ENCODE measurements at regions not wholly inside any gene's neighbourhood (a gene's known extent, or its start where the extent isn't known, plus 50 kb on each side); places are given as distances from the start of the nearest gene placed in this dataset.

GRCh38 chr1:164356511-164356910 is 202.5 kb upstream of the PBX1 start:
- DNase-seq (ENCODE audit: insufficient read length) = no peak
- FAIRE-seq = no peak
- TF ChIP-seq POLR2A (IDR thresholded peaks at IDR 0.05; ENCODE audit: low read depth, low read length) (no peak), TAF1 (IDR thresholded peaks at IDR 0.05; ENCODE audit: borderline replicate concordance, low read depth, low read length) (no peak), POLR2AphosphoS5 (IDR thresholded peaks at IDR 0.05; ENCODE audit: low read depth, low read length) (no peak)

- no peak for DNase-seq (ENCODE audit: insufficient read length)
- TF ChIP-seq POLR2AphosphoS5 (IDR thresholded peaks at IDR 0.05; ENCODE audit: low read depth, low read length) = no peak
- TF ChIP-seq TAF1 (IDR thresholded peaks at IDR 0.05; ENCODE audit: borderline replicate concordance, low read depth, low read length) = no peak
- TF ChIP-seq POLR2A (IDR thresholded peaks at IDR 0.05; ENCODE audit: low read depth, low read length) = no peak
- FAIRE-seq = no peak
These were observed 198.7 kb upstream of the PBX1 start for GRCh38 chr1:164360265-164360664.

GRCh38 chr1:164361927-164362326 is 197.1 kb upstream of the PBX1 start:
- no peak for DNase-seq (ENCODE audit: insufficient read length)
- TF ChIP-seq POLR2A (IDR thresholded peaks at IDR 0.05; ENCODE audit: low read depth, low read length) (no peak), TAF1 (IDR thresholded peaks at IDR 0.05; ENCODE audit: borderline replicate concordance, low read depth, low read length) (no peak), POLR2AphosphoS5 (IDR thresholded peaks at IDR 0.05; ENCODE audit: low read depth, low read length) (no peak)
- FAIRE-seq = no peak

DNA sequence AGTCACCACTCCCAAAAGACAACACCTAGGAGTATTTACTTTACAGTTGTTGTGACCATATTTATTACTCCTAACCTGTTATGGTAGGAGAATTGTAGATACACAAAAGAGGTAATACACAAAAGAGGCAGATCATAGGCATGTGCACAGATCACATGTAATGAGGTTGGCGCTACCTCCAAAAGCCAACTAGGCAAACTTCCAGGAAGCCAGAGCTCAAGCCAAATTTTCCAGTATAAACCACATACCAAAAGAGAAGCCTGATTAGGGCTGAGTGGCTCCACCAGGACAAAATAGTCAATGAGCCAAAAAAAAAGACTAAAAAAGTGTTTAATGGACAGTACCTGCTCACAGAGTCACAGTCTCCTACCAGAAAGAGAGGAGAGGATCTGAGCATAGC is 195.0 kb upstream of the PBX1 start:
- no peak for DNase-seq (ENCODE audit: insufficient read length)
- TF ChIP-seq TAF1 (IDR thresholded peaks at IDR 0.05; ENCODE audit: borderline replicate concordance, low read depth, low read length) = no peak
- no peak for FAIRE-seq

DNA sequence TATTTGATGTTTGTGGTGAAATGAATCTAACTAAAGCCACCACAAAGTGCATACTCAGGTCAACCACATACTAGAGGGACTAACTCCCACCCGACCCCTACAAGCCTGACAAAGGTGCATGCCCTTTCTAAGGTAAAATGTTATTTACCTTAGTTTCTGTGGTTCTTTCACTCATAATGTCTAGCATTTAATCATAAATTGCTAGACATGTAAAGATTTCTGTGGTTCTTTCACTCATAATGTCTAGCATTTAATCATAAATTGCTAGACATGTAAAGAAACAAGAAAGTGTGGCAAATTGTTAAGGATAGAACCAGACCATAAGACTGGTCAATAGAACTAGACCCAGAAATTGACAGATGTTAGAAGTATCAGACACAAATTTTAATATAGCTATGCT is 193.0 kb upstream of the PBX1 start:
- FAIRE-seq (no peak), DNase-seq (ENCODE audit: insufficient read length) (no peak)
- TF ChIP-seq POLR2AphosphoS5 (IDR thresholded peaks at IDR 0.05; ENCODE audit: low read depth, low read length) (no peak), TAF1 (IDR thresholded peaks at IDR 0.05; ENCODE audit: borderline replicate concordance, low read depth, low read length) (no peak), POLR2A (IDR thresholded peaks at IDR 0.05; ENCODE audit: low read depth, low read length) (no peak)

DNA sequence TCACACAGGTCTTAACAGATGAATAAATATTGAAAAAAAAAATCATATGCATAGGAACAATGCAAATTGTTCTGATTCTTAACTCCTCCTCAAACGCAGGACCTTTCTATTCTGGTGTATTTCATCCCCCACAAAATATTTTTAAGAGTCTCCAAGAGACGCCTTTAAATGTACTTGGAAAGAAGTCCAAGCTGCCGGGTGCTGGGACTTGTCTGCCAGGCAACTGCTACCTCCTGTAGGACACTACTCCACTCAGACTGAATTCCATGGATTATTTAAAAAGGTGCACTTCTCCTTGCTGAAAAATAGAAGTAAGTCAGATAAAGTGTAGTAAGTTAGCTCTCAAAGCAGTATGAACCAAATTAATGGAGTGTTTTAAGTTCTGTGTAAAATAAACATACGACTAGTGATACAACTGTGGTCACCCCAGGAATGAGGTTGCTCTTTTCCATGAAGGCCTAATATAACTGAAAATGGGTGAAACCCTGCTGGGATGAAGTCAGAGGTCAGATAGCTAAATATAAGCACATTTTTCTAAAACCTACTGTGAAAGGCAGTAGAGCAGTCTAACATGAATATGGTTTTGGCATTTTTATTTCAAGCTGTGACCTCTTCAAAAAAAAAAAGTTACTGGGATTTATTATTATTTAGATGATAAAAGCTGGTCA is 189.2 kb upstream of the PBX1 start:
- TF ChIP-seq POLR2A (IDR thresholded peaks at IDR 0.05; ENCODE audit: low read depth, low read length) = no peak
- no peak for TF ChIP-seq POLR2AphosphoS5 (IDR thresholded peaks at IDR 0.05; ENCODE audit: low read depth, low read length)
- no peak for TF ChIP-seq TAF1 (IDR thresholded peaks at IDR 0.05; ENCODE audit: borderline replicate concordance, low read depth, low read length)
- DNase-seq (ENCODE audit: insufficient read length) = no peak
- no peak for FAIRE-seq

- TF ChIP-seq TAF1 (IDR thresholded peaks at IDR 0.05; ENCODE audit: borderline replicate concordance, low read depth, low read length) (no peak), POLR2A (IDR thresholded peaks at IDR 0.05; ENCODE audit: low read depth, low read length) (no peak)
- FAIRE-seq (no peak), DNase-seq (ENCODE audit: insufficient read length) (no peak)
These were observed 178.1 kb upstream of the PBX1 start for GRCh38 chr1:164380893-164381292.

GRCh38 chr1:164382384-164382783 is 176.6 kb upstream of the PBX1 start:
- FAIRE-seq (no peak), DNase-seq (ENCODE audit: insufficient read length) (no peak)
- TF ChIP-seq POLR2AphosphoS5 (IDR thresholded peaks at IDR 0.05; ENCODE audit: low read depth, low read length) = no peak
- no peak for TF ChIP-seq TAF1 (IDR thresholded peaks at IDR 0.05; ENCODE audit: borderline replicate concordance, low read depth, low read length)
- TF ChIP-seq POLR2A (IDR thresholded peaks at IDR 0.05; ENCODE audit: low read depth, low read length) = no peak

DNA sequence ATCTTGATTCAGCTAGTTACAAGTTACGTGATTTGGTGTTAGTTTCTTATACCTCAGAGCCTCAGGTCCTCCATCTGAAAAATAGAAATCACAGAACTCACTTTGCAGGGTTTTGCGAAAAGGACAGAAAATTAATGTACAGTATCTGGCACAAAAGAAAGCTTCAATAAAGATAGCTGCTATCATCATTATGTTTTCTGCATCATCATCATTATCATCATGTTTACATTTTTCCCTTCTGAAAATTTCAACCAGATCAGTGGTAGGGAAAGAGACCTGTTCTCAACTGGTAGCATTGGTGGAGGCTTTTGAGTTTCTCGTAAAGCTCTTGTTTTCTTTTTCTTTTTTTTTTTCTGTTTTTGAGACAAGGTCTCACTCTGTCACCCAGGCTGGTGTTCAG is 174.7 kb upstream of the PBX1 start:
- TF ChIP-seq POLR2AphosphoS5 (IDR thresholded peaks at IDR 0.05; ENCODE audit: low read depth, low read length) = no peak
- TF ChIP-seq POLR2A (IDR thresholded peaks at IDR 0.05; ENCODE audit: low read depth, low read length) = no peak
- TF ChIP-seq TAF1 (IDR thresholded peaks at IDR 0.05; ENCODE audit: borderline replicate concordance, low read depth, low read length) = no peak
- FAIRE-seq (no peak), DNase-seq (ENCODE audit: insufficient read length) (no peak)

GRCh38 chr1:164417016-164417704 is 141.8 kb upstream of the PBX1 start:
- TF ChIP-seq POLR2A (IDR thresholded peaks at IDR 0.05; ENCODE audit: low read depth, low read length) = no peak
- no peak for TF ChIP-seq POLR2AphosphoS5 (IDR thresholded peaks at IDR 0.05; ENCODE audit: low read depth, low read length)
- no peak for TF ChIP-seq TAF1 (IDR thresholded peaks at IDR 0.05; ENCODE audit: borderline replicate concordance, low read depth, low read length)
- FAIRE-seq (no peak), DNase-seq (ENCODE audit: insufficient read length) (no peak)

- no peak for DNase-seq (ENCODE audit: insufficient read length)
- FAIRE-seq = no peak
- TF ChIP-seq POLR2AphosphoS5 (IDR thresholded peaks at IDR 0.05; ENCODE audit: low read depth, low read length) (no peak), TAF1 (IDR thresholded peaks at IDR 0.05; ENCODE audit: borderline replicate concordance, low read depth, low read length) (no peak), POLR2A (IDR thresholded peaks at IDR 0.05; ENCODE audit: low read depth, low read length) (no peak)
These were observed 135.8 kb upstream of the PBX1 start for GRCh38 chr1:164423136-164423535.

DNA sequence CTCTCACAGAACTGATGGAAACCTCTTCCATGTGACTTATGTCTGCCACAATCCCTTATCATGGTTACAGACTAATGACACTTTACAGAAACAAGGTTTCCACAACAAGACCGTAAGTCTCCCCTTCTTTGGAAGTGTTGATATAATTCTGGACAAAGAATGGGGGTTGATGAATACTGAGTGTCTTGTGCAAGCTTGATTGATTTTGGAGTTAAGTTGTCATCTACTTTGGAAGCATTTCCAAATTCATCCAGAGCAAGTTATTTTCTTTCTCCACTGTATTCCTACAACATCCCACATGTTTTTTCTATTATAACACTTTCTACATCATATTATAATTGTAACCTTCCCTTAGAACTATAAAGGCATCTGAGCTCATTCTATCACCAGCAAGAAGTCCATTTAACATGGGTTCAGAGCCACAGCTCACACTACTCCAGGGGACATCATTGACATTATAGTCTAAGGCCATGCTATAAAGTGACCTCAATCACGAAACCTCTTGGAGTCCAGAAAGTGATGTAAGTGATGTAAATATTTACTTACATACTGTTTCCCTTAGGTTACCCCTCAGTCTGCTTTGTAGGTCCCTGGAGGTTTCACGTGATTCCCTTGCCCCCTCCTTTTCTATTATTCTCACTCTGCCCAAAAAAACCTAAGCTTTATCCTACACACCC is 125.7 kb upstream of the PBX1 start:
- no peak for DNase-seq (ENCODE audit: insufficient read length)
- TF ChIP-seq POLR2A (IDR thresholded peaks at IDR 0.05; ENCODE audit: low read depth, low read length) (no peak), POLR2AphosphoS5 (IDR thresholded peaks at IDR 0.05; ENCODE audit: low read depth, low read length) (no peak), TAF1 (IDR thresholded peaks at IDR 0.05; ENCODE audit: borderline replicate concordance, low read depth, low read length) (no peak)
- no peak for FAIRE-seq

Data from GM12892 (cell line).